Posterior cingulate gyrus (tissue), 11 donors: ENCODE measurements at regions not wholly inside any gene's neighbourhood (a gene's known extent, or its start where the extent isn't known, plus 50 kb on each side); places are given as distances from the start of the nearest gene placed in this dataset.
A peak's percentile ranks its signal among the peaks of the same experiment; 100 is the strongest.
"Not testable (repeated sequence)": the region's sequence is repeated elsewhere in the genome, so short reads cannot be mapped to it uniquely, and the experiment has no call there.

Source experiments
- DNase-seq, 10 donors: peaks; one replicate each; pipeline versions ENCODE4 v3.0.0 to v3.0.0-alpha.2; 2020 to 2021; ENCODE audit warnings: mixed read lengths in 3 of 10
- intact Hi-C: fragments of 100-400 bp; cut with DNase I; formaldehyde crosslinking; loops from one replicate; pipeline ENCODE4 v1.15.1; 2023

GRCh38 chr17:63170795-63171194, 204.8 kb downstream of the TANC2 start:
- intact Hi-C loops = no loop called here
- DNase-seq = no peak

- intact Hi-C loops = no loop called here
- DNase-seq = no peak
These were observed 205.7 kb downstream of the TANC2 start for GRCh38 chr17:63171428-63172393.

GRCh38 chr17:63173450-63173849, 207.4 kb downstream of the TANC2 start:
- no peak for DNase-seq
- intact Hi-C loops = no loop called here

DNA sequence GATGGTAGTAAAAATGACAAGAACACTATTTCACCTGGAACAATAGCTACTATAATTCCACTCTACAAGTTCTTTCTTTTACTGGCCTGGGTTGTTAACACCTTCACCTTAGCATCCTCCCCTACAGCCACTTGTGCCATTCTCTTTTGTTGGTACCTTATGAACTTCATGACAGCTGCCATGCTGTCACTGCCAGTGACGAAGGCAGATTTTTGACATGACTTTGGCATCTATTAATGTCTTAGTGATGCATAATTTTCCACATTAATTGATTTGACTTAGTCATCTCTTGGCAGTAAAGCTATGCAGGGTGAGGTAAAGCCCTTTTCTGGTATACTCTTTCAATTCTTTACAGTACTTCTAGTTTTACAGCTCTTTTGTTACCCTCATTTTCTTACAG, 207.9 kb downstream of the TANC2 start:
- no peak for DNase-seq
- intact Hi-C loops = no loop called here

DNA sequence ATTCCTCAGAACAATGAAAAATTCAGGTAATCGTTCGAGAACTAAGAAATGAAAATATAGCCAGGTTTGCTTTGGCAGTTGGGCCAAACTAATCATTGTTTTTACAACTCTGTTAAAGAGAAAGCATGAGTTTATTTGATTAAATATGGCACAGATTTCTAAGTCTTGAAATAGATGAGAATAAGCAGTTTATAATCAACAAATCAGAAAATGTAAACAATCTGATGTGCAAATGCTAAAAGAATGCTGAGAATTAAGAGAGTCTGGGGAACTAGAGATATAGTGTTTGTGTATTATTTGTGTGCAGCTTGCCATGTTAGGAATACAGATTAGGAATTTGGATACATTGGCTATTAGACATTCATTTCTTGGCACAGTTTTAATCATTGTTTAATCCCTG, 212.5 kb downstream of the TANC2 start:
- no peak for DNase-seq
- intact Hi-C loops = no loop called here

DNA sequence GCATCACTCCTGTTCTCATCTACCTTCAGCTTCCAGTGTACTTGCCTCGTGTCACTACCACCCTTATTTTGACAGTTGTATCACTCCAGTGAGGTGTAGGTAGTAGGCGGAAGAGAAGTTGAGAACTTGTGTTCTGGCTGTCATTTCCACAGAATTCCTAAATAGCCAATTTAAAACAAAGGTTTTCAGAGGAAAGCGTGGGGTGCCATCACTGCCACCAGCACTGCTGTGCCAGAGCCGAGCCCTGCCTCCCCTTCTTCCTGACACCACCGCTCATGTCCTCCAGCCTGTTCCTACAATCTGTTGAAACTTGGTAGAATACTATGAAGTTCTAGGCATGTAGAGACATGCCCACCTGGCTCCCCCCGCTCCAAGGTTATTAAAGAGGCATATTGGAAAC, 215.8 kb downstream of the TANC2 start:
- DNase-seq = peak in 8 of 10 donors; percentile 15 to 87 (median 38)
- intact Hi-C loops = no loop called here

DNA sequence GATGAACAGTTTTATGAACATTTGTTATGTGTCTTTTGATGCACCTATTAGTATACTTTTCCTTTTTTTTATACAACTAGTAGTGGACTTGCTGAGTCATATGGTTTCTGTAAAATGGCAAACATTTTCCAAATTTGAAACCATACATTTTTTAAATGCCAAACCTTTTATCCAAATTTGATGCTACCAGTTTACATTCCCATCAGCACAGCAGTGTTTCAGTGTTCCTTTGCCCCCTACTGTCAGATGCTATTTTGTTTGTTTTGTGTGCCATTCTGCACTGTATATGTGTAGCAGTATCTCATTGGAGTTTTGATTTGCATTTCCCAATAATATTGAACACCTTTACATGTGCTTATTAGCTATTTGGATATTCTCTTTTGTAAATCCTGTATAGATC, 219.4 kb downstream of the TANC2 start:
- no peak for DNase-seq
- intact Hi-C loops = no loop called here

- intact Hi-C loops = no loop called here
- no peak for DNase-seq
These were observed 223.0 kb downstream of the TANC2 start for GRCh38 chr17:63189082-63189481.

- intact Hi-C loops = loop anchor here (5.0 kb wide), 1 partner anchor 78 kb away; no protein-coding TSS in a partner anchor
- DNase-seq = no peak
These were observed 223.9 kb downstream of the TANC2 start for GRCh38 chr17:63189930-63190329.

GRCh38 chr17:63190821-63191370, 224.9 kb downstream of the TANC2 start:
- intact Hi-C loops = loop anchor here (5.0 kb wide), 1 partner anchor 79 kb away; no protein-coding TSS in a partner anchor
- no peak for DNase-seq

DNA sequence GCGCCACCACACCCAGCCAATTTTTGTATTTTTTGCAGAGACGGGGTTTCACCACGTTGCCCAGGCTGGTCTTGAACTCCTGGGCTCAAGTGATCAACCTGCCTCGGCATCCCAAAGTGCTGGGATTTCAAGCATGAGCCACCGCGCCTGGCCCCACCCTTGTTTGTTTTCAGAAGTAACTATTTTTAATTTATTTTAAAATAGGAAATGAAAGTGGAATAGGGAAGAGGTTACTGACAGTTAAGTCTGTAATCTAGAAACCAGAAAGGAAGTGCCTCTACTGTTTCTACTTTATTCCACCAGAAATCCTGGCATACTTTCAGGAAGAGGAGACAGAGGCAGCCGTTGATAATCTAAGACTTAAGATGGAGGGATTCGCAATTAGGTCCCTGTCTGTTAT, 225.6 kb downstream of the TANC2 start:
- no peak for DNase-seq
- intact Hi-C loops = loop anchor here (5.0 kb wide), 1 partner anchor 79 kb away; no protein-coding TSS in a partner anchor

DNA sequence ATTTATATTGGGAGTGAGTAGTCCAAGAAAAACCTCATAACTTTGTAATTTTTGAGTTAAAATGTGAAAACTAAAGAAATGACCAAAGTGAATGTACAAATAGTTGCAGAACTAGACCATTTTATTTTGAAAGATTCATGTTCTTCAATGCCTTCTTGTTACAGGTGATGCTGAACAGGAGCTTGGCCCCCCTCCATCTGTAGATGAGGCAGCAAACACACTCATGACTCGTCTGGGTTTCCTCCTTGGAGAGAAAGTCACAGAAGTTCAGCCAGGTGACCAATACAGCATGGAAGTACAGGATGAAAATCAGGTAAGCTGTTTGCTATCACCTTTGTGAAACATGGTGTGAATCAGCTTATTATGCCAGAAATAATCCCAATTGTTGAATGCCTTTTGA, 227.8 kb downstream of the TANC2 start:
- intact Hi-C loops = loop anchor here (5.0 kb wide), 1 partner anchor 82 kb away; no protein-coding TSS in a partner anchor
- no peak for DNase-seq

GRCh38 chr17:63196772-63197335, 230.8 kb downstream of the TANC2 start:
- no peak for DNase-seq
- intact Hi-C loops = no loop called here

DNA sequence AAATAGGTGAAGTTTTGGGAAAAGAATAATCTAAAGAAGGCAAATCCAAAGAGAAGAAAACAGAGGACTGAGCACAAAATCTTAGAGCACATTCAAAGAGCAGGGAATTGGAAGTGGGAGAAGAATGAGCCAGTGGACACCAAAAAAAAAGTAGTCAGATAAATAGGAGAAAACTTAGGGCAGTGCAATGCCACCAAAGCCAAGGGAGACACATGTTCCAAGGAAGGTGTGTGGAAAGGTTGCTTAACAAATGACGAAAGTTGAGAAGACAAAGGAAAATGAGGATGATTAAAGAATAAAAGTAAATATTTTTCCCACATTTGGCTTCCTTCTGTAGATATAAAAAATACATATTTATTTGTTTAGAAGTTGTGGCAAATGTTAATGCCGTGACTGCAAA, 237.6 kb downstream of the TANC2 start:
- DNase-seq = no peak
- intact Hi-C loops = no loop called here

- no peak for DNase-seq
- intact Hi-C loops = no loop called here
These were observed 224.2 kb downstream of the CYB561 start for GRCh38 chr17:63221939-63222338.

- intact Hi-C loops = no loop called here
- no peak for DNase-seq
These were observed 223.5 kb downstream of the CYB561 start for GRCh38 chr17:63222655-63223054.

- intact Hi-C loops = no loop called here
- DNase-seq = no peak
These were observed 222.7 kb downstream of the CYB561 start for GRCh38 chr17:63223212-63223911.

GRCh38 chr17:63224644-63225043, 221.5 kb downstream of the CYB561 start:
- DNase-seq = no peak
- intact Hi-C loops = no loop called here

DNA sequence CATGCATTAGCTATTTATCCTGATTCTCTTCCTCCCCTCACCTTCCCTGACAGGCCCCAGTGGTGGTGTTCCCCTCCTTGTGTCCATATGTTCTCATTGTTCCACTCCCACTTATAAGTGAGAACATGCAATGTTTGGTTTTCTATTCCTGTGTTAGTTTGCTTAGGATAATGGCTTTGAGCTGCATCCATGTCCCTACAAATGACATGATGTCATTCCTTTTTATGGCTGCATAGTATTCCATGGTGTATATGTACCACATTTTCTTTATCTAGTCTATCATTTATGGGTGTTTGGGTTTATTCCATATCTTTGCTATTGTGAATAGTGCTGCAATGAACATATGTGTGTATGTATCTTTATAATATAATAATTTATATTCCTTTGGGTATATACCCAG, 219.4 kb downstream of the CYB561 start:
- intact Hi-C loops, DNase-seq: not testable (repeated sequence)

DNA sequence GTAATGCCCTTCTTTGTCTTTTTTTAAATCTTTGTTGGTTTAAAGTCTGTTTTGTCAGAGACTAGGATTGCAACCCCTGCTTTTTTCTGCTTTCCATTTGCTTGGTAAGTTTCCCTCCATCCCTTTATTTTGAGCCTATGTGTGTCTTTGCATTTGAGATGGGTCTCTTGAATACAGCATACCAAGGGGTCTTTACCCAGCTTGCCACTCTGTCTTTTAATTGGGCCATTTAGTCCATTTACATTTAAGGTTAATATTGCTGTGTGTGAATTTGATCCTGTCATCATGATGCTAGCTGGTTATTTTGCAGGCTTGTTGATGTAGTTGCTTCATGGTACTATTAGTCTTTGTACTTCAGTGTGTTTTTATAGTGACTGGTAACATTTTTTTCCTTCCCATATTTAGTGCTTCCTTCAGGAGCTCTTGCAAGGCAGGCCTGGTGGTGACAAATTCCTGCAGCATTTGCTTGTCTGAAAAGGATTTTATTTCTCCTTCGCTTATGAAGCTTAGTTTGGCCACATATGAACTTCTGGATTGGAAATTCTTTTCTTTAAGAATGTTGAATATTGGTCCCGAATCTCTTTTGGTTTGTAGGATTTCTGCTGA, 215.0 kb downstream of the CYB561 start:
- intact Hi-C loops, DNase-seq: not testable (repeated sequence)
